ENCODE measurements at regions not wholly inside any gene's neighbourhood (a gene's known extent, or its start where the extent isn't known, plus 50 kb on each side); places are given as distances from the start of the nearest gene placed in this dataset.

DNA sequence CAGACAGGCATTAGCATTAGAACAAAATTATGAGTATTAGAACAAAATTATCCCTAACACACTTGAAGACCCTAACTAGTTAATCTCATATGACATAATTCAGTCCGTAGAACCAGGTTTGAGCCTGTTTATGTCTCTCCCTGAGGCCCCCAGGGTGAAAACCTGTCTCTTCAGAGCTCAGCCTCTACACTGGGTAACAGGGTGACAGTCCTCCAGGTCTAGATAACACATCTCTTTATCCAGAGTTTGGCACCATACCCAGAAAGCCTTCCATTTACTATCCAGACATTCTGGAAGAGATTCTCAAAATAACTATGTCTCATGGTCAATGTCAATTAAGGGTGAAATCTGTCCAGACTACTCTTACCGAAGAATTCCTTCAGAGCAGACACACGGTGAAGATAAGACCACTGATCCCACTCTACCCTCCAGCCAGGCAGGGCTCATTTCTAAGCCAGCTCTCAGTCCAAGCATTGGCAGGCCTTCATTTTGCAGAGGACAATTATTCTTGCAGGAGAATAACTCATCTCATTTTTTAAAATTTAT lies 1195.3 kb downstream of the EFNB2 start:
- Histone ChIP-seq H3K79me2 (ENCODE audit: insufficient read depth, low read depth) (no peaks in the 10 kb centered on the region), H3K4me3 (IDR thresholded peaks at IDR 0.05; ENCODE audit: insufficient read depth, low read depth, low read length) (no peak overlapping the region), H3K36me3 (ENCODE audit: insufficient read depth) (no peaks in the 10 kb centered on the region), H3K4me2 (no peak overlapping the region), H4K20me1 (ENCODE audit: insufficient read depth) (no peaks in the 10 kb centered on the region), H3K27ac (no peak overlapping the region), H3K4me1 (ENCODE audit: low read depth, poor library complexity, severe bottlenecking) (no peaks in the 10 kb centered on the region), H3K9ac (no peak overlapping the region), H3K27me3 (ENCODE audit: insufficient read depth, low read depth) (no peaks in the 10 kb centered on the region), H2AFZ (ENCODE audit: low read depth) (no peak overlapping the region)
- TF ChIP-seq, protein P1, sequence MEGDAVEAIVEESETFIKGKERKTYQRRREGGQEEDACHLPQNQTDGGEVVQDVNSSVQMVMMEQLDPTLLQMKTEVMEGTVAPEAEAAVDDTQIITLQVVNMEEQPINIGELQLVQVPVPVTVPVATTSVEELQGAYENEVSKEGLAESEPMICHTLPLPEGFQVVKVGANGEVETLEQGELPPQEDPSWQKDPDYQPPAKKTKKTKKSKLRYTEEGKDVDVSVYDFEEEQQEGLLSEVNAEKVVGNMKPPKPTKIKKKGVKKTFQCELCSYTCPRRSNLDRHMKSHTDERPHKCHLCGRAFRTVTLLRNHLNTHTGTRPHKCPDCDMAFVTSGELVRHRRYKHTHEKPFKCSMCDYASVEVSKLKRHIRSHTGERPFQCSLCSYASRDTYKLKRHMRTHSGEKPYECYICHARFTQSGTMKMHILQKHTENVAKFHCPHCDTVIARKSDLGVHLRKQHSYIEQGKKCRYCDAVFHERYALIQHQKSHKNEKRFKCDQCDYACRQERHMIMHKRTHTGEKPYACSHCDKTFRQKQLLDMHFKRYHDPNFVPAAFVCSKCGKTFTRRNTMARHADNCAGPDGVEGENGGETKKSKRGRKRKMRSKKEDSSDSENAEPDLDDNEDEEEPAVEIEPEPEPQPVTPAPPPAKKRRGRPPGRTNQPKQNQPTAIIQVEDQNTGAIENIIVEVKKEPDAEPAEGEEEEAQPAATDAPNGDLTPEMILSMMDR (conservative IDR thresholded peaks at IDR 0.05; ENCODE audit: low read depth, low read length), result no peak

DNA sequence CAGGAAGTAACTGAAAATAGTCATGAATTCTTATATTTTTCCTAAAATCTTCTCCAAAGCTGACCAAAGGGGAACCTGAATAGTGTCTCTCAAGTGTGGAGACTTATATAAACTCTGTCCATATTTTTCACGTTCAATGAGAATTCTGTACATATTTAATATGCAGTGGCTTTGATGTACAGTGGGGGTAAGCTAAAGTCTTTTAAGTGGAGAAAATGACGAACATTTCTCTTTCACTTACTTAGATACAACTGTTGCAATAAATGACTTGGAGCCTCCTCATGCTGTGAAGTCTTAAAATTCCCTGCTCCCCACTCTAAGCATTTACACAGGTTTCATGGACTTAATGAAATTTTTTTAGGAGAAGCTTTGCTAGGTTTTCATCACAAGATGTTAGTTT lies 1196.7 kb downstream of the EFNB2 start:
- H3K4me2 ChIP-seq, result no peak overlapping the region
- H3K79me2 ChIP-seq (ENCODE audit: insufficient read depth, low read depth), result no peaks in the 10 kb centered on the region
- H3K27ac ChIP-seq, result no peak overlapping the region
- H4K20me1 ChIP-seq (ENCODE audit: insufficient read depth), result no peaks in the 10 kb centered on the region
- no peaks in the 10 kb centered on the region for H3K27me3 ChIP-seq (ENCODE audit: insufficient read depth, low read depth)
- no peak overlapping the region for H2AFZ ChIP-seq (ENCODE audit: low read depth)
- TF ChIP-seq, protein P1 (conservative IDR thresholded peaks at IDR 0.05; ENCODE audit: low read depth, low read length), result no peak
- H3K9ac ChIP-seq, result no peak overlapping the region
- H3K36me3 ChIP-seq (ENCODE audit: insufficient read depth), result no peaks in the 10 kb centered on the region
- H3K4me1 ChIP-seq (ENCODE audit: low read depth, poor library complexity, severe bottlenecking), result no peaks in the 10 kb centered on the region
- no peak overlapping the region for H3K4me3 ChIP-seq (IDR thresholded peaks at IDR 0.05; ENCODE audit: insufficient read depth, low read depth, low read length)

DNA sequence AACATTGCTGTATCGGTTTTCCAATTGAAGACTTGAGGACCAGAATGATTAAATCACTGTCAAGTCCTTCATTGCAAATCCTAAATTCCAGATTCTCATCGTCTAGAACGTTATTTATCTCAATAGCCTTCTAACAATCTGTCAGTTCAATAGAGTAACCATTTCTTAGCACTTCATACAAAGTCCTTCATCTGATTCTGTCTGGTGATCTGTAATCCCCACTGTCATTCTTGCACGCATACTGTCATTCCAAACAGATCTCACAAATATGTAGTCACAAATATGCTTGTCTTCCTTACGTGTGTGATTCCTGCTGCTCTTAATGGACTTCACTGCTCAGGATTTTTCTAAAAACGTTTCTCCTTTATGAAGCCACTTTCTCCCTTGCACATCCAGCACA lies 1197.5 kb downstream of the EFNB2 start:
- H3K4me3 ChIP-seq (IDR thresholded peaks at IDR 0.05; ENCODE audit: insufficient read depth, low read depth, low read length), result no peak overlapping the region
- no peaks in the 10 kb centered on the region for H3K4me1 ChIP-seq (ENCODE audit: low read depth, poor library complexity, severe bottlenecking)
- TF ChIP-seq, protein P1 (conservative IDR thresholded peaks at IDR 0.05; ENCODE audit: low read depth, low read length), result no peak
- H3K27ac ChIP-seq, result no peak overlapping the region
- no peaks in the 10 kb centered on the region for H4K20me1 ChIP-seq (ENCODE audit: insufficient read depth)
- no peak overlapping the region for H3K4me2 ChIP-seq
- no peaks in the 10 kb centered on the region for H3K36me3 ChIP-seq (ENCODE audit: insufficient read depth)
- H3K27me3 ChIP-seq (ENCODE audit: insufficient read depth, low read depth), result no peaks in the 10 kb centered on the region
- no peaks in the 10 kb centered on the region for H3K79me2 ChIP-seq (ENCODE audit: insufficient read depth, low read depth)
- no peak overlapping the region for H2AFZ ChIP-seq (ENCODE audit: low read depth)
- H3K9ac ChIP-seq, result no peak overlapping the region

DNA sequence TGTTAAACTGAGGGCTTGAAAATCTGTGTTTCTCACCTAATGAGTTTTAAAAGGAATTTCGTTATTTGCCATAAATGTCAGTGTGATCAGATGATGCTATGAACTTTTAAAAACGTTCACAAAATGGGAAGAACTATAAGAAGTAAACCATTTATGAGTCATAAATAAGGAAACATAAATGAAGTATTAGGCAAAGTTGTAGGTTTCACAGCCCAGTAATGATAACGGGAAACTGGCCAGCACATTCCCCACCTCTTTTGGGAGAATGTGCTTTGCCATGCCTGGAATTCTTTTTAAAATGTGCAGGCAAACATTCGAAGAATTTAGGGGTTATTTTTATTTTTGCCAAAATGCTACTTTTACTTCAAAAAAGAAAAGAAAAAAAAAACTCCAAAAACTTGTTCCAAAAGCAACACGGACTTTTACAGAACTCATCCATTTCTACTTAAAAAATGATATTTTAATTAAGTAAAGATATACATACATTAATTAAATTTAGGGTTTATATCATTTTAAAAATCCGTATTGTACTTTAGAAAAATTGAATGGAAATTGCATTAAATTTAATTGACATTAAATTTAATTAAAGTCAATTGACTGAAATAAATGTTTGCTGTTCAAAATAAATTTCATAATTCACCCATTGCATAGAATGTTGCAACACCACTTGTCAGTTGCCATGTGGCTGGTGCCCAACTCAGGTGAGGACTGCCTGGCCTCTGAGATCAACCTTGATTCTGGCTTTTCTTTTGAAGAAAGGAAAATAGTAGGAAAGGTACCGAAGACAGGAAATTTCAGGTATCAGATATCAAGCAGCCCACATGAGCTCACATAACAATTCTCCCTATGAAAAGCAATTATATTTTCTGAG lies 1198.5 kb downstream of the EFNB2 start:
- Histone ChIP-seq H4K20me1 (ENCODE audit: insufficient read depth) (no peaks in the 10 kb centered on the region), H3K4me1 (ENCODE audit: low read depth, poor library complexity, severe bottlenecking) (no peaks in the 10 kb centered on the region), H2AFZ (ENCODE audit: low read depth) (no peak overlapping the region), H3K4me2 (no peak overlapping the region), H3K27me3 (ENCODE audit: insufficient read depth, low read depth) (no peaks in the 10 kb centered on the region), H3K79me2 (ENCODE audit: insufficient read depth, low read depth) (no peaks in the 10 kb centered on the region), H3K36me3 (ENCODE audit: insufficient read depth) (no peaks in the 10 kb centered on the region), H3K4me3 (IDR thresholded peaks at IDR 0.05; ENCODE audit: insufficient read depth, low read depth, low read length) (no peak overlapping the region), H3K9ac (no peak overlapping the region), H3K27ac (no peak overlapping the region)
- TF ChIP-seq, protein P1 (conservative IDR thresholded peaks at IDR 0.05; ENCODE audit: low read depth, low read length), result no peak

Measured in KMS-11 (cell line).